HCT116 (cell line): ENCODE measurements at regions not wholly inside any gene's neighbourhood (a gene's known extent, or its start where the extent isn't known, plus 50 kb on each side); places are given as distances from the start of the nearest gene placed in this dataset.

Experiments used
- ATAC-seq: fragments of 200-7000 bp; cut with Tn5 transposase; 2 replicates; pipeline ENCODE4 v1.9.1; 2020; ENCODE audit warnings: mild to moderate bottlenecking, moderate library complexity
- BruUV-seq: library from RNA; stranded (reverse); fragments of 400-500 nt; replicated peaks from 2 replicates; lab custom pipeline; 2021; lab: Mats Ljungman, UMichigan
- CTCF ChIA-PET: fragments of 300-600 bp; sonication (Branson Sonifier 250); formaldehyde crosslinking; loops from one replicate; lab custom pipeline; 2021; ENCODE audit warnings: antibody characterized with exemption; lab: Charles Lee
- POLR2A ChIA-PET: fragments of 300-600, 350-600 bp; sonication (Branson Sonifier 250); formaldehyde crosslinking; loops from one replicate; lab custom pipeline; 2021; ENCODE audit warnings: antibody characterized with exemption; lab: Charles Lee
- RAD21 ChIA-PET, 2 experiments: fragments of 300-600 bp; sonication (Branson Sonifier 250); formaldehyde crosslinking; loops; one replicate each; lab custom pipeline; 2023; ENCODE audit warnings: low total read pairs in 2 of 2; ENCODE audit not compliant: uncharacterized antibody in 2 of 2, unreplicated experiment in 2 of 2, low non-redundant PET in 1 of 2; lab: Charles Lee
- DNase-seq: peaks from one replicate; pipeline ENCODE4 v3.0.0-alpha.2; 2010; ENCODE audit warnings: low read depth, low spot score
- H2AFZ ChIP-seq: fragments of 200-600 bp; shearing (Covaris generic), sonication (generic); 2 replicates; pipeline ENCODE4 v1.6.1; 2017; ENCODE audit warnings: low read depth, mixed run types, mixed read lengths, antibody characterized with exemption, low read length; ENCODE audit not compliant: poor library complexity, severe bottlenecking
- H3K27ac ChIP-seq: 2 replicates; pipeline ENCODE4 v1.5.1; 2012; ENCODE audit warnings: low read depth, low read length
- H3K27me3 ChIP-seq: fragments of 200-600 bp; sonication (generic); 2 replicates; pipeline ENCODE4 v1.6.1; 2016; ENCODE audit warnings: mixed run types, low read length, mixed read lengths; ENCODE audit not compliant: insufficient read depth
- H3K36me3 ChIP-seq, 2 experiments: fragments of 200-500 bp in 1 of 2; fragments of 200-600 bp in 1 of 2; sonication (Bioruptor generic) in 1 of 2; sonication (generic) in 1 of 2; 2 replicates each; pipeline versions ENCODE4 v1.5.1 to v1.6.1; 2014 to 2016; ENCODE audit warnings: low read length in 2 of 2, inconsistent platforms in 1 of 2, mixed read lengths in 1 of 2, mixed run types in 1 of 2; ENCODE audit not compliant: insufficient read depth in 2 of 2, control insufficient read depth in 1 of 2
- H3K4me1 ChIP-seq, 2 experiments: fragments of 200-600 bp in 1 of 2; sonication (generic) in 1 of 2; 2 replicates each; pipeline versions ENCODE4 v1.5.1 to v1.6.1; 2012 to 2017; ENCODE audit warnings: low read length in 2 of 2, inconsistent platforms in 1 of 2, mild to moderate bottlenecking in 1 of 2, mixed read lengths in 1 of 2, mixed run types in 1 of 2, moderate library complexity in 1 of 2; ENCODE audit not compliant: insufficient read depth in 2 of 2, control insufficient read depth in 1 of 2
- H3K4me2 ChIP-seq: fragments of 200-600 bp; sonication (generic); 2 replicates; pipeline ENCODE4 v1.6.1; 2017; ENCODE audit warnings: mixed run types, low read length, mixed read lengths
- H3K4me3 ChIP-seq, 2 experiments: fragments of 200-600 bp in 1 of 2; sonication (generic) in 1 of 2; replicated peaks in 1 of 2; 2 replicates each; pipeline ENCODE4 v1.5.1; 2011 to 2016; ENCODE audit warnings: low read length in 2 of 2, control low read depth in 1 of 2, low read depth in 1 of 2, mild to moderate bottlenecking in 1 of 2, mixed read lengths in 1 of 2, mixed run types in 1 of 2
- H3K79me2 ChIP-seq: fragments of 200-600 bp; sonication (generic); 2 replicates; pipeline ENCODE4 v1.6.1; 2017; ENCODE audit warnings: mild to moderate bottlenecking, mixed run types, low read length, moderate library complexity, mixed read lengths; ENCODE audit not compliant: insufficient read depth
- H3K9ac ChIP-seq: fragments of 200-600 bp; sonication (generic); 2 replicates; pipeline ENCODE4 v1.6.1; 2016; ENCODE audit warnings: low read length, mixed read lengths
- H3K9me2 ChIP-seq: fragments of 200-600 bp; sonication (generic), shearing (Covaris generic); 2 replicates; pipeline ENCODE4 v1.6.1; 2017; ENCODE audit warnings: mixed run types, mild to moderate bottlenecking, moderate library complexity; ENCODE audit not compliant: insufficient read depth
- H3K9me3 ChIP-seq, 2 experiments: fragments of 200-500 bp in 1 of 2; fragments of 200-600 bp in 1 of 2; sonication (Bioruptor generic) in 1 of 2; sonication (generic) in 1 of 2; 2 replicates each; pipeline ENCODE4 v1.6.1; 2014 to 2017; ENCODE audit warnings: low read length in 2 of 2, mixed read lengths in 2 of 2, inconsistent platforms in 1 of 2, low read depth in 1 of 2, mild to moderate bottlenecking in 1 of 2, mixed run types in 1 of 2, moderate library complexity in 1 of 2; ENCODE audit not compliant: control insufficient read depth in 1 of 2, insufficient read depth in 1 of 2
- H4K20me1 ChIP-seq: fragments of 200-600 bp; sonication (generic), shearing (Covaris generic); 2 replicates; pipeline ENCODE4 v1.6.1; 2017; ENCODE audit warnings: mixed run types, mild to moderate bottlenecking, moderate library complexity; ENCODE audit not compliant: insufficient read depth
- CEBPB ChIP-seq: IDR thresholded peaks from 2 replicates; pipeline ENCODE4 v1.6.1; 2012; ENCODE audit warnings: low read depth
- EGR1 ChIP-seq: IDR thresholded peaks from 2 replicates; pipeline ENCODE4 v1.6.1; 2012; ENCODE audit warnings: low read depth
- ELF1 ChIP-seq: IDR thresholded peaks from 2 replicates; pipeline ENCODE4 v1.6.1; 2012; ENCODE audit warnings: low read depth, borderline replicate concordance
- EZH2 ChIP-seq: fragments of 200-600 bp; sonication (generic); IDR thresholded peaks from 2 replicates; pipeline ENCODE4 v1.6.1; 2017; ENCODE audit warnings: antibody characterized with exemption, mixed run types
- FOSL1 ChIP-seq: IDR thresholded peaks from 2 replicates; pipeline ENCODE4 v1.6.1; 2012; ENCODE audit warnings: low read depth
- POLR2A ChIP-seq: IDR thresholded peaks from 2 replicates; pipeline ENCODE4 v1.7.0; 2011; ENCODE audit warnings: borderline replicate concordance; ENCODE audit not compliant: insufficient read depth, insufficient read length; ENCODE audit errors: extremely low read depth
- POLR2AphosphoS5 ChIP-seq: IDR thresholded peaks from 2 replicates; pipeline ENCODE4 v1.6.1; 2011; ENCODE audit warnings: mild to moderate bottlenecking, low read depth, low read length, moderate library complexity
- RAD21 ChIP-seq: IDR thresholded peaks from 2 replicates; pipeline ENCODE4 v1.6.1; 2012; ENCODE audit warnings: low read depth, mild to moderate bottlenecking
- SP1 ChIP-seq: IDR thresholded peaks from 2 replicates; pipeline ENCODE4 v1.6.1; 2012; ENCODE audit warnings: low read depth
- SRF ChIP-seq: IDR thresholded peaks from 2 replicates; pipeline ENCODE4 v1.6.1; 2012; ENCODE audit warnings: low read depth
- TCF7L2 ChIP-seq: IDR thresholded peaks from 2 replicates; pipeline ENCODE4 v1.7.0; 2011; ENCODE audit warnings: borderline replicate concordance, inconsistent platforms; ENCODE audit not compliant: insufficient read depth, insufficient read length; ENCODE audit errors: extremely low read depth
- ZNF274 ChIP-seq: fragments of 200-500 bp; sonication (Bioruptor generic); IDR thresholded peaks from 2 replicates; pipeline ENCODE4 v1.6.1; 2014; ENCODE audit warnings: mild to moderate bottlenecking, low read depth, low read length, inconsistent platforms
- intact Hi-C: fragments of 100-400 bp; cut with micrococcal nuclease; formaldehyde crosslinking; loops from 2 replicates; pipeline ENCODE4 v1.10.0; 2022
- TF ChIP-seq, protein P1 (sequence below): IDR thresholded peaks from 2 replicates; pipeline ENCODE4 v1.6.1; 2012
- TF ChIP-seq, protein P2 (sequence below): IDR thresholded peaks from 2 replicates; pipeline ENCODE4 v1.6.1; 2012
- TF ChIP-seq, protein P3 (sequence below), 3 experiments: fragments of 200-600 bp in 1 of 3; sonication (generic) in 1 of 3; IDR thresholded peaks in 2 of 3; conservative IDR thresholded peaks in 1 of 3; 2 replicates each; pipeline ENCODE4 v1.5.1; 2012 to 2017; ENCODE audit warnings: low read depth in 2 of 3, low read length in 2 of 3, antibody characterized with exemption in 1 of 3, borderline replicate concordance in 1 of 3, control low read depth in 1 of 3, mild to moderate bottlenecking in 1 of 3, mixed read lengths in 1 of 3, mixed run types in 1 of 3, moderate library complexity in 1 of 3; ENCODE audit not compliant: insufficient read depth in 1 of 3

DNA sequence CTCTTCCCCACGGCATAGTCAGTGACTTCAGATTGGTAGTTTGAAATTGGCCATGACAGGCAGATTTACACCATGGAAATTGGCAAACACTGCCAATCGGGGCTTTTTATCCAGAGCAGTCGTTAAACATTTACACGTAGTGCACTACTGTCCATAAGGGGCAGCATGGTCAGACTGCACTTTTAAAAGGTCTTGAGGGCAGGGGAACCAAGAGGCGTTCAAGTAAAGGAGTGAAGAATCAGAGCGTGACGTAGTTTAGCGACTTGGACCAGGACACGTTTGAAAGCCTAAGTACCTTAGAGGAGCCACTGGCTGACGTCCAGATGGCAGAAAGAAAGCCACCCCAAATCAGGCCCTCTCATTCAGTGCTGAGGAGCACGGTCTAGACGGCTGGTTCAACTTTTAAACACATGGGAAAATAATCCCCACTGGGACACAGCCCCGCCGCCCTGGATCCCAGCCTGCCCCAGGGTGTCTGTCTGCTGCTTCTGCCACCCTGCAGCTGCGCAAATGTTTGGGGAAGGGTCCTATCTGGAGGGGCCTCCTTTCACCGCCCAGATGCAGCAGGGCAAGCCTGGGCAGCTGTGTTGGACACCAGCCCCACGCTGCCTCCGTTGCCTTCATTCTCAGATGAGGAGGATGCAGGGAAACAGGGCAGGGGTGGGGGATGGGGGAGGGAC is 52.5 kb upstream of the PPP2R5C start:
- Histone ChIP-seq H3K4me2 (no peak overlapping the region), H3K27ac (no peak overlapping the region), H4K20me1 (no peaks in the 10 kb centered on the region), H3K9me2 (no peaks in the 10 kb centered on the region), H3K9me3 (no peaks in the 10 kb centered on the region; a peak in 1 of 4 replicates), H3K27me3 (no peaks in the 10 kb centered on the region), H3K79me2 (no peaks in the 10 kb centered on the region), H3K36me3 (no peaks in the 10 kb centered on the region), H3K4me3 (no peak overlapping the region), H2AFZ (no peak overlapping the region), H3K9ac (no peak overlapping the region), H3K4me1 (peaks cover 7 to 32% of the 10 kb centered on the region in 2 experiments)
- ChIA-PET CTCF (interaction anchor here (1.2 kb wide), 1 partner anchor 244 kb away, joined by 4 read pairs; no protein-coding TSS in a partner anchor), POLR2A (interaction anchor here (1.7 kb wide), 1 partner anchor 51 kb away, joined by 4 read pairs; no protein-coding TSS in a partner anchor), RAD21 (no interaction called here)
- TF ChIP-seq EZH2 = no peak
- no peak for TF ChIP-seq TCF7L2
- TF ChIP-seq, protein P1, sequence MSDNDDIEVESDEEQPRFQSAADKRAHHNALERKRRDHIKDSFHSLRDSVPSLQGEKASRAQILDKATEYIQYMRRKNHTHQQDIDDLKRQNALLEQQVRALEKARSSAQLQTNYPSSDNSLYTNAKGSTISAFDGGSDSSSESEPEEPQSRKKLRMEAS = no peak
- no peak for TF ChIP-seq SRF
- TF ChIP-seq EGR1 = no peak
- no peak for TF ChIP-seq RAD21
- TF ChIP-seq ELF1 = no peak
- no peak for TF ChIP-seq SP1
- no peak for TF ChIP-seq FOSL1
- TF ChIP-seq CEBPB = no peak
- TF ChIP-seq POLR2A = no peak
- TF ChIP-seq, protein P2, sequence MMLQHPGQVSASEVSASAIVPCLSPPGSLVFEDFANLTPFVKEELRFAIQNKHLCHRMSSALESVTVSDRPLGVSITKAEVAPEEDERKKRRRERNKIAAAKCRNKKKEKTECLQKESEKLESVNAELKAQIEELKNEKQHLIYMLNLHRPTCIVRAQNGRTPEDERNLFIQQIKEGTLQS = no peak
- no peak for TF ChIP-seq POLR2AphosphoS5
- no peak for TF ChIP-seq ZNF274
- TF ChIP-seq, protein P3, sequence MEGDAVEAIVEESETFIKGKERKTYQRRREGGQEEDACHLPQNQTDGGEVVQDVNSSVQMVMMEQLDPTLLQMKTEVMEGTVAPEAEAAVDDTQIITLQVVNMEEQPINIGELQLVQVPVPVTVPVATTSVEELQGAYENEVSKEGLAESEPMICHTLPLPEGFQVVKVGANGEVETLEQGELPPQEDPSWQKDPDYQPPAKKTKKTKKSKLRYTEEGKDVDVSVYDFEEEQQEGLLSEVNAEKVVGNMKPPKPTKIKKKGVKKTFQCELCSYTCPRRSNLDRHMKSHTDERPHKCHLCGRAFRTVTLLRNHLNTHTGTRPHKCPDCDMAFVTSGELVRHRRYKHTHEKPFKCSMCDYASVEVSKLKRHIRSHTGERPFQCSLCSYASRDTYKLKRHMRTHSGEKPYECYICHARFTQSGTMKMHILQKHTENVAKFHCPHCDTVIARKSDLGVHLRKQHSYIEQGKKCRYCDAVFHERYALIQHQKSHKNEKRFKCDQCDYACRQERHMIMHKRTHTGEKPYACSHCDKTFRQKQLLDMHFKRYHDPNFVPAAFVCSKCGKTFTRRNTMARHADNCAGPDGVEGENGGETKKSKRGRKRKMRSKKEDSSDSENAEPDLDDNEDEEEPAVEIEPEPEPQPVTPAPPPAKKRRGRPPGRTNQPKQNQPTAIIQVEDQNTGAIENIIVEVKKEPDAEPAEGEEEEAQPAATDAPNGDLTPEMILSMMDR (IDR thresholded peaks at IDR 0.05 in 2 of 3, conservative IDR thresholded peaks at IDR 0.05 in 1 of 3; ENCODE audit: borderline replicate concordance in 1 of 3, insufficient read depth in 1 of 3, low read depth in 2 of 3, low read length in 2 of 3) = no peak
- intact Hi-C loops = loop anchor here (5.0 kb wide), 1 partner anchor 338 kb away; no protein-coding TSS in a partner anchor
- BruUV-seq = no TSS peak
- ATAC-seq (no peak), DNase-seq (no peak)
